ENCODE measurements at regions not wholly inside any gene's neighbourhood (a gene's known extent, or its start where the extent isn't known, plus 50 kb on each side); places are given as distances from the start of the nearest gene placed in this dataset.

DNA sequence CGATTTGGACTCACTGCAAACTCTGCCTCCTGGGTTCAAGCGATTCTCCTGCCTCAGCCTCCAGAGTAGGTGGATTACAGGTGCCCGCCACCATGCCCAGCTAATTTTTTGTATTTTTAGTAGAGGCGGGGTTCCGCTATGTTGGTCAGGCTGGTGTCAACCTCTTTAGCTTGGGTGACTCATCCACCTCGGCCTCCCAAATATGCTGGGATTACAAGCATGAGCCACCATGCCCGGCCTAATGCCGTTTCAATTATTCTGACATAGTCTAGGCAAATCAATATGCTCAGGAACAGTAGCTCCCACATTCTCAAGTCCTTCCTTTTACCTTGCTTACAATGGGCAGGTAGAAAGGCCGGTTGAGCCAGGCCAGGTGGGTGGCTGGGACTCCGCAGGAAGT is 82.0 kb upstream of the EEA1 start:
- DNase-seq (ENCODE audit: low read depth in 3 of 3), result no peak

DNA sequence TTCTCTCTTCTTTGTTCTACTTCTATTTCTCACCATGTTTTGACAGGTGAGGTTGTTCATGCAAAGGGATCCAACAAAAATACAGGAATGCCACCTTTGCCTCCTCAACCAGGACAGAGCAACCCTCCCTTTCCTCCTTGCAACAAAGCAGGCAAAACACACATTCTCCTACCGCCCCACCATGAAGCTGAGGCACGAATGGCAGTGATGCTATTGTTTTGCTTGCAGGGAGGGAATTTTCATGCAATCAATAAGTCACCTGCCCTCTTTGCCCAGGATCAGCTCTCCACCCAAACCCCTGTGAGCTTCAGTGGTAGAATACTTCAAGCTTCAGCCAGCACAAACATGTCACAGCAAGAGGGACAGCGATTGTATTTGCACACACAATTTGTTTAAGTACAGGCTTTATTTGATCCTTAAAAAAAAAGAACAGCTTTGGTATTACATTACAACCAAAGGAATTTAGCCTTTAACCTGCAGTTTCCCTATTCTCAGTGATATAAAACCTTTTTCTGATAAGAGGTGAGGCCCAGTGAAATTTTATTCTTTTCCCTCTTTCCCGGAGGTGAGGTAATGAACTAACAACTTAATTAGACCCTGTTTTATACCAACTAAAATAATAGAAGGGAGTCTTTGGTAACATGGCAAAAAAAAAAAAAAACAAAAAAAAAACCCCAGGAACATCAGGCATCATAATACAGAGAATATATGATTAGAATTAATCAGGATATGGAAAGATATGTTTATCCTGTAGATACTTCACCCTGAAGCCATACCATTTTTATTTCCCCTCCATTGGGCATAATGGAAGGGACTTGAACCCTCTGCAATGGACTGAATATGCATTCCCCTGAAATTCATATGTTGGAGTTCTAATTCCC is 87.0 kb upstream of the EEA1 start:
- no peak for DNase-seq (ENCODE audit: low read depth in 3 of 3)

DNA sequence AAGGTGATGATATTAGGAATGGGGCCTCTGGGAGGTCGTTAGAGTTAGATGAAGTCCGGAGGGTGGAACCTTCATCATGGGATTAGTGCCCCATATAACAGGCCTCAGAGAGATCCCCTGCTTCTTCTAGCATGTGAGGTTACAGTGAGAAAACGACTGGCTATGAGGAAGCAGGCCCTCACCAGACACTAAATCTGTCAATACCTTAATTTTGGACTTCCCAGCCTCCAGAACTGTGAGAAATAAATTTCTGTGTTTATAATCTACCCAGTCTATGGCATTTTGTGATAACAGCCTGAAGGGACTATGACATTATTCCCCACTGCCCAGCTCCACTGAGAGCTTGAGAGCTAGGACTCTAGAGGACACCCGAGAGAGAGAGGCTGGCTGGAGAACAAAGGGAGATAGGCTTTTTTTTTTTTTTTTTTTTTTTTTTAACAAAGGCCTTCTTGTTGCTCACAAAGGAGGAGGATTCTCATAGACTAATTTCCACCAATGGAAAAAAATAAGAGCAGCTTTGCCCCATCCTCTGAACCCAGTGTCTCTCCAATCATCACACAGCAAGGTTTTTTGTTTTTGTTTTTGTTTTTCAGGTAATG is 87.8 kb upstream of the EEA1 start:
- no peak for DNase-seq (ENCODE audit: low read depth in 3 of 3)

DNA sequence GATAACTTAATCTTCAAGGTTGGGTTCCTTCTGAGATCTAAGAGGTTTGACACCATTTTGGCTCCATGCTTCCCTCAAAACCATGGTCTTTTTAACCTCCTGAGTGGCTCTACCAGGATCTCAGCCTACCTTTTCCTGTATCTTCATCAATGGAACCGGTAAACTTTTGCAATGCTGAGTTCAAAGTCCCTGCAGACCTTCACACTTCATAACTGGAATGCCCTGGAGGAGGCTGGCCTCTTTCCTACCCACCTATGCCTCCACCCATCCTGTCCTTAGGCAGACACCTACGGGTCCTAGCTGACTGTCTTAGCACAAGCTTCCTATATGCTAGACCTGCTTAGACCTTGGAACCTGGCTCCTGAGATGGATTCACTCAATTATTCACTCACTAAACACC is 89.5 kb upstream of the EEA1 start:
- no peak for DNase-seq (ENCODE audit: low read depth in 3 of 3)

DNA sequence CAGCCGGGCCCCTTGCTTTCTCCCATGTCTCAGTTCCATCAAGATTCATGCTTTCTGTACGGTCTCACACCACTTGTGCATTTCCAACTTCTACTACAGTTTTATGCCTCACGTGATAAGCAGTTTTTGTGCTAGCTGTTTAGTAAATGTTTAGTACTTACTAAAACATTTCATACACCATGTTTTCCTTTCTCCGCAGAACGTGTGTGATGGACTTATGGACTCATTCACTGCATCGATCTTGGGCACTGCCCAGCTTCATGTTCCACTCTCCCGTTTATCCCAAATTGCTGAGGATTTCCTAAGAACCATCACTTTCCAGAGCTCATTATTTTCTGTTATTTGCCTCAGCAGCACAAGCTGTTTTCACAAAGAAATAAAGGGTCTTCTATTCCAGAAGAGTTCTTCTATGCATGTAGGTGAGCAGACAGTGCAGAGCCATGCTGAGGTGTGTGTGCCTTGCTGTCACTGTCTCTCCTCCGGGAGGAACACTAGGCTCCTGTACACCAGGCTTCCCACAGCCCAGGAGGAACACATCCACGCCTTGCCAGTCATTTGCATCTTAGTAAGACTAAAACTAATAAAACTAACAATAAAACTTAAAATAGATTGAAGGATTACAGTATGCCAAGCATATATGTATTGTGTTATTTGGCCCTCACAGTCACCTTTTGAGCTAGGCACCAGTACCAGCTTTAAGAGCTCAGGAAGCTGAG is 90.3 kb upstream of the EEA1 start:
- DNase-seq (ENCODE audit: low read depth in 3 of 3), result no peak

DNA sequence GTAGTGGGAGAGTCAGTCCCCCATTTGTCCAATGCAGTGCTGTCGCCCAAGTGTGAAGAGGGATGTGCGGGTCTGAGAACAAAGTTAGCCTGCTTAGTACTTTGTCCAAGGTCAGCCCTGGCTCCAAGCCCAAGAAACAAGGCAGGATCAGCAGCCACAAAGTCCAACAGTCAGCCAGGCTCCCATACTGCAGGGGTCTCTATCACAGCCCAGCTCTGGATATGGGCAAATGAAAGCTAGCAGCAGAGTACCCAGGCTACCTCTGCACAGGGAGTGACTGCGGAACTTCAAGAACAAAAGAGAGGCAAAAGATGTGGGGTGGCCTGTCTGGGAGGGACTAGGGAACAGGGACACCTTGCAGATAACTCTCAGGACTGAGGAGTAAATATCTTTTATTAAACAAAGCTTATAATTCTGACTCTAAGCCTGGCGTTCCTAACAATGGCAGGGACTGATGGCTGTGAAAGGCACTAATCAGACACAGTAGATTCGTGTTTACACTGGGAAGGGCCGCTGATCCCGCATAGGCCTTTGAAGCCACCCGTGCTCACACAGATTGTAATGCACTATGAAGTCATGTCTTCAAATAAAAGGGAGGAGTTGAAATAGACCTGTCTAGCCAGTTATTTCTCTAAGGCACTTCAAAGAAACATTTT is 91.0 kb upstream of the EEA1 start:
- DNase-seq (ENCODE audit: low read depth in 3 of 3), result no peak

DNA sequence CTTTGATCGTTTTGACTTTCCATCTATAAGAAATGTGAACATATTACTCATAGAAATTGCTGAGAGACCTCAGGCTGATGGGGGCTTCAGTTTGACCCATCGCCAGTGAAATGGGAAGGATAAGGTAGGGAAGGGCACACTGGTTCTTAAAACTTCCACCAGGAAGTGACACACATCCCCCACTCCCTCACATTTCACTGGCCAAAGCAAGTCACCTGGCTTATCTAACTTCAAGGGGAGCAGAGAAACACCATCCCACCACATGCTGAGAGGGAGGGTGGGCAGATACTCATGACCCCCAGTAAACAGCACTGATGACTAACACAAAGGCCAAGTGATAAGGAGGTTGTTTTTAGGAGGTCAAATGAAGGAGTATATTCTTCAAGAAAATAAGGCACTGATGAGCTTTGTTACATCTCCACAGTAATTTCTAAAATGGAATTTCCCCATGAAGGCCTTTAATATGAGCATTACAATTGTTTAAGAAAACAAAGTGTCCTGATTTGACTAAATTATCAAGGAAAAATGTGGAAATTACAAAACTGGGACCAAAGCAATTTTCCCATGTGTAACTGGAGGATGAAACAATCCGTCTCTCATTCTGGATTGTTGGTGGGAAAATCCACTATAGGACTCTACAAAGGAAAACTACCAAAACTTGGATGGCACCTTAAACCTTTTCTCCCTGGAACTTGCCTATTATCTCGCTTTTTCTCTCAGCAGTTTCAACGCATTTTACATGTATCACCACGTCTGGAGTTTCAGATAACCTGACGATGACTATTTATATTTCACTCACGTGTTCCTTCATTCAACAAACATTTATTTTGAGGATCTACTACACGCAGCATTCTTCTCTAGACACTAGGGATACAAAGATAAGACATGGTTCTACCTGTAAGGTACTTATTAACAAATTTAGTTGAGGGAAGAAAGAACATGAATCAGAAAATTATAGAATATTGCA is 91.8 kb upstream of the EEA1 start:
- DNase-seq (ENCODE audit: low read depth in 3 of 3), result no peak

DNA sequence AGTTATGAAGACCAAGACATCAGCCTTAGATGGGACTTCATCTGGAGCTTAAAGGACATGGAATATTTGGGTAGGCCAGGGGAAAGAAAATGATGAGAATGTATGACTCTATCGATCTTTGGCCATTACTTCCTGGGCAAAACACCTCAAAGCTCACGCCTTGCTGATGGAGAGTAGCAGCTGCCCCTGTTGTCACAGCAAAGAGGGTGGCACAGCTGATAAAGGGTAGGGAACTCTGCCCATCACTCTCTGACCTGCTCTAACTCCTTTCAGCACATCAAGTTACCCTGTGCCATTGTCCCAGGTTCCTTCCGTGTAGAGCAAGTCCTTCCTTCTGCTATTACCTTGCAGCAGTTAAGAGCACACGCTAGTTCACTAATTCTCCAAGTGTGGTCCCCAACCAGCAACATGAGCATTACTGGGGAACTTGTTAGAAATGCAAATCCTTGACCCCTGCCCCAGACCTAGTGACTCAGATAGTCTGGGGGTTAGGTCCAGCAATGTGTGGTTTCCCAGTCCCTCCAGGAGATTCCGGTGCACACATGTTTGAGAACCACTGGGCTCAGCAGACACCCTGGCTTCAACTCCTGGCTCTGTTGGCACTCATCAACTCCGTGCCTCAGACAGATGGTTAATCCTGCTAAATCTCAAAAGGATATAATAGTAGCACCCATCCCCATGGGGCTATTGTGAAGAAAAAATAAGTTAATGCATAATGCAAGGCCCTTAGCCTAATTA is 93.7 kb upstream of the EEA1 start:
- DNase-seq (ENCODE audit: low read depth in 3 of 3), result no peak

DNA sequence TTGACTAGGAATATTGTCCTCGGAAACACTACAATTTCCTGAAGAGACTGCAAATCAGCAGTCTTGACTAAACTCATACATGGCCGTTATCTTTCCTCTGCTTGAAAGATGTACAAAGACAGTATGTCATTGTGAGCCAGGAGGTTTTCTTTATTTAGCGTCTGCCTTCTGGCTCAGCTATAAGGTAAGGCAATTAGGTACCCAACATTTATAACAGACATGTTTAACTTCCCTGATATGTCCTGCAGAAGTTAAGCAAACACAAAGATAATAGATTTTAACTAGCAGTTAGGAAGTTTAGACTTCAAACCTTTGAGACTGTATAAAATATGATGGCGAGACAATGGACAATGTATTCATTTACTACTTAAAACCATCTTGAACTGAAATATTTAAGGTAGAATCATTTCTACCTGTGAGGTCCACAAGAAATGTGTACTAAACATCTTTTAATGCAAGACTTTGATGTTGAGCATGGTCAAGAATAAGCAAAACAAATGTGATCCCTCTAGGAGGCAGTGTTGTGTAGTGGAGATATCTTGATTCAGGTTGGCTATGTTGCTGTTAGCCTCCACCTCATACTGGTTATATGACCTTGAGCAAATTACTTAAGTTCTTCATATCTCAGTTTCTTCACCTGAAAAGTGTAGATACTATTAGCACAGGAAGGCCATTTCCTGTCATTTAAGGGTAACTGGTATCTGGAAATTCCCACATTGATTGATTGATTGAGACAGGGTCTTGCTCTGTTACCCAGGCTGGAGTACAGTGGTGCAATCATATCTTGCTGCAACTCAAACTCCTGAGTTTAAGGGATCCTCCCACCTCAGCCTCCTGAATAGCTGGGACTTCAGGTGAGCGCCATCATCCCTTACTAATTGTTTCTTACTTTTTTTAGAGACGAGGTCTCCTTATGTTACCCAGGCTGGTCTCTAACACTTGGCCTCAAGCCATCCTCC is 96.3 kb upstream of the EEA1 start:
- no peak for DNase-seq (ENCODE audit: low read depth in 3 of 3)

DNA sequence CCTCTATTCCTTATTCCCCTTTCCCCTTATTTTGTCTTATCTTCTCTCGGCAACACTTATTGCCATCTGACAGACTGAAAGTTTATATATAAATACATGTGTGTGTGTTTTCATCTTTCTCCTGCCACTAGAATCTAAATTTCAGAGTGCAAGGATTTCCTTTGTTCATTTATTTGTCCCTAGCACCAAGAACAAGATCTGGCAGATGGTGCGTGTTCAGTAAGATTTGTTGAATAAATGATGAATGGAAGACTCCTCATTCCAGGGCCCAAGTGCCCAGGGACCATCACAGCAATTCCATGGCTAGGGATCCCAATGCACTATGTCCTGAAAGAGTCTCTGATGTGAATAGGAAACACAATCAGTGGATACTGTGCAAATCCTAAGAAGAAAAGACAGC is 97.9 kb upstream of the EEA1 start:
- DNase-seq (ENCODE audit: low read depth in 3 of 3), result no peak

DNA sequence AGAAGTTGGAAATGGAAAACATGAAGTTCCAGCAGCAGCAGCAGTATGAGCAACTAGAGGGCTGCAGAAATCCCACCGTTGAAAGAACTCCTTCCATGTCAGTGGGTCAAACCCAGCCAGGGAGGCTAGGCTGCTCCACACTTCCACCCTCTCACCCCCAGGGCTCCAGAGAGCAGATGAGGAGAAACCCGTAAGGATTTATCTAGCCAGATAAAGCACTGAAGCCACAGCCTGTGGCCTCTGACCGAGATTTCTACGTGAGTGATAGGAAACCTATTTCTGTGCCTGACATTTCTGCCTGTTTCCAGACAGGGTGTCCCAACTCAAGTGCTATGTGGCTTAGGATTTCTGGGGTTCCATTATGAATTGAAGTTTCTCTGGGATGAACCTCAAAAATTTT is 100.0 kb upstream of the EEA1 start:
- DNase-seq (ENCODE audit: low read depth in 3 of 3), result no peak

DNA sequence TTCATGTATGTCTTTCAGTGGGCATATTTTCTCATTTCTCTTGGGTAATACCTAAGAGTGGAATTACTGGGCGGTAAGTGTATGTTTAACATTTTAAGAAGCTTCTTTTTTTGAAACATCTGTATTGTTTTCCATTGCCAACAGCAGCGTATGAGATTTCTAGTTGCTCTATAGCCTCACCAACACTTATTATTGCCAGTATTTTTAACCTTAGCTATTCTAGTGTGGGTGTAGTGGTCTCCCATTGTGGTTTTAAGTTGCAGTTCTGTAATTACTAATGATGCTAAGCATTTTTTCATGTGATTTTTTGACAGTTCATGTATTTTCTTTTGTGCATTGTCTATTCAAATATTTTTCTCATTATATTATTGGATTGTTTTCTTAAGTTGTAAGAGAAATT is 101.9 kb upstream of the EEA1 start:
- DNase-seq (ENCODE audit: low read depth in 3 of 3), result no peak

DNA sequence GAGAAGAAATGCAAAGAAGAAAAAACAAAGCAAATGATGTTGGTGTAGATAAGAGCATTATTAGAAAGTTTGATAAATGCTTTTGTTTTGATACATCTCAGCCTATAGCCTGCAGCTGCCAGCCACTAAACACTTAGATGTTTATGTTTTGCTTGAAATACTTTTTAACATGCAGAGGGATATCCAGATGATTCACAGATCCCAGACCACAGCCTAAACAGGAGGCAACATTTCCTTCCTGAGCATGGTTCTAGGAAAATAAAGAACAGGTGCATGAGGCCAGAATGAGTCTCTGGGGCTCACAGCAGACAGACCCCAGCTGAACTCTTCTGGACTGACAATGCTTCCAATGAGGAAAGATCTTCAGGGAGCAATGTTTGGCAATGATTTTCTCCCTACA is 103.7 kb upstream of the EEA1 start:
- no peak for DNase-seq (ENCODE audit: low read depth in 3 of 3)

DNA sequence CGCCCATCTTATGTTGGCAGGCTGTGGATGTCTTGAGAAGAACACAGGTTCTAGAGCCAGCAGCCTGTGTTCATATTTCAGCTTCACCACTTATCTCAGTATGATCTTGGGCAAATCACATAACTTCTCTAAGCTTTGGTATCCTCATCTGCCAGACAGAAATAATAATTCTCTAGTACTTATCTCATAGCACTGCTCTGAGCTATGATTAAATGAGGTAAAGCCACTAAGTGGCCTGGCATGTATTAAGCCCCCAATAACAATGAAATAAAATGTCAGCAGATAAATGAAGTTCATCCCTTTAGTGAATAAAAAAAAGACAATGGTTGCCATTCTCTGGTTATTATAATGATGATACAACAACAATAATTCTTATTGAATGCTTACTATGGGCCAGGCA is 104.9 kb upstream of the EEA1 start:
- no peak for DNase-seq (ENCODE audit: low read depth in 3 of 3)

DNA sequence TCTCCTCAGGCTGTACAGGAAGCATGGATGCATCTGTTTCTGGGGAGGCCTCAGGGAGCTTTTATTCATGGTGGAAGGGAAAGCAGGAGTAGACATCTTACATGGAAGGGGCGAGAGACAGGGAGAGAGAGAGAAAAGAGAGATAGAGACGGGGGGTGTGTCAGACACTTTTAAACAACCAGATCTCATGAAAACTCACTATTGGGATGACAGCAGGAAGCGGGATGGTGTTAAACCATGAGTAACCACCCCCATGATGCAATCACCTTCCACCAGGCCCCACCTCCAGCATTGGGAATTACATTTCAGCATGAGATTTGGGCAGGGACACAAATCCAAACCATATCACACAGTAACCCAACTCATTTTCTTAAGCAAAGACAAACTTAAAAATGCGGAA is 110.0 kb upstream of the EEA1 start:
- DNase-seq (ENCODE audit: low read depth in 3 of 3), result no peak

DNA sequence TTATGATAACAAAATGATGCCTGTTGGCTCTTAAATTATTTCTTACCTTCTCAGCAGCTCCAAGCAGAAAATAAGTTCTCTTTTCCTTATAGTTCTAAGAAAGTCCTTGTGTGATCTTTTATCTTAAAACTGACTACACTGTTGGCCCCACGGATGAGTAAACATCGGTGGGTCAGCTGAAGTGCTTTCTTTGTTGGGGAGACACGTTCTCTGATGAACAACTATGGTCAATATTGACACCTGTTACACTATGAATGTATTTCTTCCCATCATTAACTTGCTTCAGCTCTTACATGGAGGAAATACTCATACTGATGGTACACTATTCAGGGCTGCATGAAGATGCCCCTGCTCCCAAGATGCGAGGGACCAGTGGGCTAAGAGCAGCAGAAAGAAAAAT is 110.8 kb upstream of the EEA1 start:
- DNase-seq (ENCODE audit: low read depth in 3 of 3), result no peak

DNA sequence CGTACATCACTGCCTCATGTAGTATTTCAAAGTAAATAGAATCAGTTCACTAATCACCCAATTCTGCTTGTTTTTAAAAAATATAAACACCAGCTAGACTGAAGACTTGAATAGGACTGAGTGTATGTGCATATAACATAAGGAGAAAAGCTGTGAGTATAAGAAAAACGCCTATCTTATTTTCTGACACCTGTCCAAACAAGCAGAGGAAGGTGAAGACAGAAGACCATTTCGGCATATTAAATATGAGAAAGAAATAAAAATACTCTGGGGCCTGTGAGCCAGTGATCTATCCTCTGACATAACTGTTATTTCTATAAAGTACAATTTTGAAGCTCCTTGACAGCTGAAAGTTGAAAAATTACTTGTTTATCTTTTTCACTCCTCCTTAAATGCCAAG is 111.3 kb upstream of the EEA1 start:
- no peak for DNase-seq (ENCODE audit: low read depth in 3 of 3)

DNA sequence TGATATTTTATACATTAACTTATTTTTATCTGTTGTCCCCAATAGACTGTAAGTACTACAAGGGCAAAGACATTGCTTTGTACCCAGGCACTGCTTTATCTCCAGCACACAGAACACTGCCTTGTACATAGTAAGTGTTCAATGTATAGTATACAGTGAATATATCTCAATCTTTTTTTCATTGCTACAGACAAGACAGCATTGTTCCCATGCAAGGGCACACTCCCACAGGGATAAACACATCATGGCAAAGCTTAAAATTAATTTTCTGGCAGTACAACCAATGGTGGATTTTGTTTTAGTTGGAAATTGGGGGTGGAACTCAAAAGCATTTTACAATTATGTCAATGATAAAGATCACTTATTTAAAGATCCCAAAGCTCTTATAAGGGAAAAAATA is 112.3 kb upstream of the EEA1 start:
- no peak for DNase-seq (ENCODE audit: low read depth in 3 of 3)

DNA sequence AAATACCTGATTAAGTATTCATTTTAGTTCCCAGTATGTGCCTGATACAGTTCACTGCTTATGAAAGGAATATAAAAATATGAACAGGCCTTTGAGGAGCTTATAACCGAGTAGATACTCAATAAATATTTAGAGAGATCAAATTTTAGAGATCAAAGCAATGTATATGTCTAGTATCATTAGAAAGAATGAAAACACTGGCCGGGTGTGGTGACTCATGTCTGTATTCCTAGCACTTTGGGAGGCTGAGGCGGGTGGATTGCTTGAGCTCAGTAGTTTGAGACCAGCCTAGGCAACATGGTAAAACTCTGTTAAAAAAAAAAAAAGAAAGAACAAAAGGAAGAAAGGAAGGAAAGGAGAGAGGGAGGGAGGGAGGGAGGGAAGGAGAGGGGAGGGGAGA is 113.2 kb upstream of the EEA1 start:
- DNase-seq (ENCODE audit: low read depth in 3 of 3), result no peak

Measured in stimulated activated CD4-positive, alpha-beta T cell treated with anti-CD3 and anti-CD28 coated beads, TNF-alpha, amount 100 ng/mL, for 24 hours (primary cell).